LHCN-M2 (cell line): ENCODE measurements at regions not wholly inside any gene's neighbourhood (a gene's known extent, or its start where the extent isn't known, plus 50 kb on each side); places are given as distances from the start of the nearest gene placed in this dataset.
"Not testable (repeated sequence)": the region's sequence is repeated elsewhere in the genome, so short reads cannot be mapped to it uniquely, and the experiment has no call there.

ENCODE experiments used
- DNase-seq: peaks from one replicate; pipeline ENCODE4 v3.0.0-alpha.2; 2012; ENCODE audit warnings: low read depth

GRCh38 chr5:148880197-148880596 is 53.8 kb downstream of the ADRB2 start:
- DNase-seq: no peak

GRCh38 chr5:148880696-148881095 is 54.3 kb downstream of the ADRB2 start:
- no peak for DNase-seq

DNA sequence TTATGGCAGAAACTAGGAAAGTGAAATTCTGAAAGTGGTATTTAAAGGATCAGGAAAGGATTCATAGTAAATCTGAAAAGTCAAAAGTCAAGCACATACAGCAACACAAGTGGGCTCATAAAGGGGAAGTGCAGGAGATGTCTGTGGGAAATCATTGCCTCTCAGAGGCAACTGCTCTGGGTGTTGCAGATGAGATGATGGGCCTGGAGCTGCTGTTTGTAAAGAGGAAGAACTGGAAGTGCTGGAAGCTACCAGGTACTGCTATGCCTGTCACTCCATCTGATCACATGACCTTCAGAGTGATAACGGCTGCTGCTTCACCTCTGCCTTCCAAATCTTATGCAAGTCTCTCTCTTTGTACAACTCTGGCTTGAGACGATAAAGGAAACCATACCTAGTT is 55.9 kb downstream of the ADRB2 start:
- no peak for DNase-seq

DNA sequence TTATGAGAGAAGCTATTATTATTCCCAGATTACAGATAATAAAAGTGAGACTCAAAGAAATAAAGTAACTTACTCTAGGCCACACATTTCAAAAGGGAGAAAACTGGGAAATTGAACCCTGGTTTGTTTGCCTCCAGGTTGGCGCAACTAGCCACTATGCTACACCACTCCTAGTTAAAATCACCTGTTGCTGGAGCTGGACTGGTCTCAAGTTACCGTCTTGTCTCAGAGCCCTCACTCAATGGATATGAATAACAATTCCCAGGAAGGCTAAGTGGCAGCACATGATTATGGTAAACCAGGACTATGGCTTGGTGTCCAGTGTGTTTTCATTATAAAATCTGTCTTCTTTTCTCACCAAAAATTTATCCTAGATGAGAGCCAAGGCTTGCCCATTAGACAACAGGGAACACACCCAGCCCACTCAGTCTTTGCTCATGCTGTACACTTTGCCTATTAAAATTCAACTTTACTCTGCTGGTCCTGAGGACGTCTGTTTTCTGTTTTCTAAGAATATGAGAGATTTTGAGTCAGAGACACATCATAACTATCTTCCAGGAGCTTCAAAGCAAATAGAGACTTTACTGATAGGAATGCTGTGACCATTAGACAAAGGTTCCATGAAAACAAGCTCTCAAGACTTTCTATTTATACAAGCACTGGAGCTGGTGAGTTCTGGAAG is 58.1 kb downstream of the ADRB2 start:
- DNase-seq: no peak

- DNase-seq: peak; percentile 14
These were observed 60.9 kb downstream of the ADRB2 start for GRCh38 chr5:148887123-148887881.

GRCh38 chr5:148889936-148890335 is 63.5 kb downstream of the ADRB2 start:
- DNase-seq: not testable (repeated sequence)

- DNase-seq: not testable (repeated sequence)
These were observed 69.0 kb downstream of the ADRB2 start for GRCh38 chr5:148895441-148895840.

DNA sequence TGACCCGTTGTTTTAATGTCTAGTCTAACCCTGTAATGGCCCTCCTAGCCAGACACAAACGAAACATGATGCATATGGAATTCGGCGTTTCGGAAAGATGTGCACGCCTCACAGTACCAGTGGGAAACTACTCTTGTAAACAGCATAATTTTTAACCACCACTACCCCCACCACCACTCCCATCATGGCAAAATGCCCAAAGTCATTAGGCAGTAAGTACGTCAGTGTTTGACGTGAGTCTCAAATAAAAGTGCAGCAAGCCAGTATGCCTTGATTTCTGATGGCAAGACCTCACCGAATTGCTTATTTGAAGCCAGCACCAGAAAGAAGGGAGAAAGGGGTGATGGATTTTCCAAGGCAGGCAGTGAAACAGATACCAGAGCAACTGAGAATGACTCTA is 71.4 kb downstream of the ADRB2 start:
- no peak for DNase-seq

GRCh38 chr5:148898413-148899075 is 72.1 kb downstream of the ADRB2 start:
- DNase-seq: no peak

- no peak for DNase-seq
These were observed 73.6 kb downstream of the ADRB2 start for GRCh38 chr5:148899993-148900392.

DNA sequence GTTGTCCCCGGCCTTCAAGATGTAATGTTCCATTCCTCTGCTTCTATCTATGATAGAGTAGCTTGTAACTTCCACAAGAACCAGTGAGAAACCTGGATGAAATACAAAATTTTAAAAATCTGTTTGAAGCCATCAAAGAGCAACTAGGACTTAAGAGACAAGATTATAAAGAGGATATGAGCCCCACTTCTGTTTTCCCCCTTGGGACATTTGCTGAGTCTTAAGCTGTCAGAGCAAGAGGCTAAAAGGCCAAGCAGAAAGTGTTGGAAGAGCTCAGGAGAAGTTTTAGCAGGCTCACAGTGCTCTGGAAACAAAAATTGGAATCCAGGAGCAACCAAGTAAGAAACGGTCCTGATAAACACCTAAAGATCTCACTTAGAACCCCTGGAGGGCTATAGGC is 76.1 kb downstream of the ADRB2 start:
- DNase-seq: no peak

DNA sequence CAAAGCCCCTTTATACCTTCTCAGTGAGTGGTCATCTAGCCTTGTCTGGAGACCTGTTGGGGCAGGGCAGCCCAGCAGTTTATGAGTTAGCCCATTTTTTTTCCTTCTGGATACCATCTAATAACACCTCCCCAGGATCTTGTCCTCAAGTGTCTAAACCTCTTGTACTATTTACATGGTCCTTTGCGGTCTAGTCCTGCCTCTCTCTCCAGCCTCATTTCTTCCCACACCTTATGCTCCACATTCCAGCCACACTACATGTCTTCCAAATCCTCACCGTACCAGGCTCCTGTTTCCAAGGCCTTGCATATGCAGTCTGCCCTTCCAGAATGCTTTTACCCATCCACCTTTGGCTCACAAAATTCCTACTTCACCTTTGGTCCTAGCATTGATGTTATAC is 77.2 kb downstream of the ADRB2 start:
- no peak for DNase-seq

DNA sequence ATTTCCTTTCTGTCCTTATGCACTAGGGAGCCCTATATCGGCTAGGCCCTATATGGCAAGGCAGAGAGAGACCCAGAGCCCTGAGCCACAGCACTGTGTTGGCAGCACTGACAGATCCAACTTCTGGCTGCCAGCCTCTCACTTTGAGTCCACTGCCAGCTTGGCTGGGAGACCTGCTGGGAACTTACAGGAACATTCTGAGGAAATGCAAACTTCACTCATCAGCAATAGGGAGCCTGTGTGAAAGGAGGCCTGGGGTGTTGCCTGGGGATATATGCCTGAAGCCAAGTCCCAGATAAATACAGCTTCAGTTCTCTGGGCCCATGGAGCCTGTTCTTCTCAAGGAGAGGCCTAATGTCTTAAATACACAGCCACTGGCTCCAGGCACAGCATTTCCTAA is 78.0 kb downstream of the ADRB2 start:
- no peak for DNase-seq

DNA sequence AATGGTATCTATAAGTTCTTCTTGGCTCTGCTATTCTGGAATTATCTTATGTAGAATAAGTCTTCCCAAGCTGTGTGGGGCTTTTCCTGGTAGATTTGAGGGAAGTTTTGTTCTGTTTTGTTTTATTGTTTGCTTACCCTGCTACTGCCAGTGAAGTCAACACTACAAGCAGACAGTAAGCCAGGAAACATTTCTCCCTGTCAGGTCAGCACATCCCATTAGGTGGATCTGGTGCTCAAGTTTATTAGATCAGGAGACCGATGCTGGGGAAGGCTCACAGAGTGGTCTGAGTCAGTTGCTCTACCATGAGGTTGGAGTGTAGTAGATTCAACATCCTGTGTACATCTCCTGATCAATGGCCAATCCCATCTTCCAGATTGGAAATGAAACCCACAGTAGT is 79.1 kb downstream of the ADRB2 start:
- no peak for DNase-seq

GRCh38 chr5:148906968-148907367 is 80.6 kb downstream of the ADRB2 start:
- no peak for DNase-seq

- DNase-seq: peak; percentile 27
These were observed 82.6 kb downstream of the ADRB2 start for GRCh38 chr5:148909040-148909439.

- DNase-seq: peak; percentile 22
These were observed 83.4 kb downstream of the ADRB2 start for GRCh38 chr5:148909766-148910165.

DNA sequence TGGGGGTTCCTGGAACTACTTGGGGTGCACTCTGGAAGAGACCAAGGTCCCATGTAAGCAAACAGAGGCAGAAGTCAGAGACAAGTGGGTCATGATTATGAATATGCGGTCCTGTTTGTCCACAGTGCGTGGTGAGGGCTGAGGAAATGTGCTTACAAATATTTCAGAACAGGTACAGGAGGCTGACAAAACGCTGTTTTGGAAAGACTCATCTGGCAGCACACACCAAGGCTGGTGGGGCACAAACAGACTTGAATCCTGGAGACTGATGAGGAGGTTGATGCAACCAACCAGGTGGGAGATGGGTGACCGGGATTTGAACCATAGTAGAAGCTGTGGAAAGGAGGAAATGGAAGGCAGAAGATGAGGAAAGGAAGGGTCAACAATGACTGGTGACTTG is 83.8 kb downstream of the ADRB2 start:
- no peak for DNase-seq

DNA sequence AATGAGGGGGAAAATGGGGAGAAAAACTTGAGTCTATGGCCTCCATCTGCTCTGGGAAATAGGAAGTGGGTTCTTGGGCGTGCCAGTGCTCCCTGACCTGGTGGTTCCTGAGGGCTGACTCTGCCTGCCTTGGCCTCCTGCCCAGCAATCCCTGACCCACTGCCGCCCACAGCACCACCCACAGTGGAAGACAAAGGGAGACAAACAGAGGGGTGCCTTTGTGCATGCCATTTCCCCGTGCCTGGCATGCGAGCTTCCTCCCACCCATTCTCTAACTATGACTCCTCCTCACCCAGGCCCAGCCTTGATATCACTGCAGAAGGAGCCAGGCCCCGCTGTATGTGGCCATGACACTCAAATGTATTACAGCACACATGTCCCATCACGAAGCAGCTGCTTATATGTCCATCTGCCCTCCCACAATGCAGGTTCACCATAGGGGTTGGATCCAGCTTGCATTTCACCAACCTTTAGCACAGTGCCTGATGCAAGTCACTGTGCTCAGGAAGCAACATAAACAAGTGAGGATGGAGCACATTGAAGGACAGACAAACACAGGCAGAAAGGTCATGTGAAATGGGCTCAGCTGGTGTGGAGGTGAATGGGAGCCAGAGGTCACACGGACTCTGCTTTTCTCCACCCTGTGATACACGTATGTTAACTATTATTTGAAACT is 84.4 kb downstream of the ADRB2 start:
- DNase-seq: peak; percentile 92

DNA sequence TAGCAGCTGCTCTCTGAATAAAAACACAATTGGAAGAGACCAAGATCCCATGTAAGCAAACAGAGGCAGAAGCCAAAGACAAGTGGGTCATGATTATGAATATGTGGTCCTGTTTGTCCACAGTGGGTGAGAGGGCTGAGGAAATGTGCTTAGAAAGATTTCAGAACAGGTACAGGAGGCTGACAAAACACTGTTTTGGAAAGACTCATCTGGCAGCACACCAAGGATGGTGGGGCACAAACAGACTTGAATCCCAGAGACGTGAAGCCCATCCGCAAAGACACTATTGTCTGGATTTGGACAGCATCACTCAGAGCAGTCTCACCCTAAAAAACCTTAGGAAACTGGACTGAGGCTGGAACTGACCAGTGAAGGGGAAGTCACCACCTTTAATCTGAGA is 85.0 kb downstream of the ADRB2 start:
- DNase-seq: no peak

GRCh38 chr5:148912146-148912545 is 85.7 kb downstream of the ADRB2 start:
- no peak for DNase-seq

- DNase-seq: peak; percentile 97
These were observed 86.4 kb downstream of the ADRB2 start for GRCh38 chr5:148912714-148913398.
